HL-60 (cell line): ENCODE measurements at regions not wholly inside any gene's neighbourhood (a gene's known extent, or its start where the extent isn't known, plus 50 kb on each side); places are given as distances from the start of the nearest gene placed in this dataset.

ENCODE experiments used
- POLR2AphosphoS5 ChIP-seq: IDR thresholded peaks from 2 replicates; pipeline ENCODE4 v1.6.1; 2012; ENCODE audit warnings: low read depth
- REST ChIP-seq: IDR thresholded peaks from 2 replicates; pipeline ENCODE4 v1.6.1; 2012; ENCODE audit warnings: low read depth; ENCODE audit not compliant: insufficient replicate concordance
- TF ChIP-seq, protein P1 (sequence below): IDR thresholded peaks from one replicate; pipeline ENCODE4 v1.5.1; 2011; ENCODE audit warnings: low read length, control low read depth, inconsistent platforms; ENCODE audit not compliant: insufficient read depth

DNA sequence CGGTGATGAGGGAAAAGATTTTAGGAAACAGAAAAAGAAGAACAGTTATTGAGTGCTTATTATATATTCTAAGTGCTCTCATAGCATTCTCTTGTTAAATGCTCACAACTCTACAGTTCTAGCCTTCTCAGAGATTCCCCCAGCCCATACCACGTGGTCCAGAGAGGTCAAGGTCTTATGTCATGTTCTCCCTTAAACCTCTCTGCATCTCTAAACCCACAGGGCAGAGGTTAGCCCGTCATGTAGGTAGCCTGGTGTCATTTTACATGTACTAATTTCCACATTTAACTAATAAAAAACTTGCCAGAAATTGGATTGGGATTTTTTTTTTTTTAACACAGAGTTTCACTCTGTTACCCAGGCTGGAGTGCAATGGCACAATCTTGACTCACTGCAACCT, 178.0 kb downstream of the CEMIP2 start:
- TF ChIP-seq POLR2AphosphoS5 (no peak), REST (no peak)
- TF ChIP-seq, protein P1, sequence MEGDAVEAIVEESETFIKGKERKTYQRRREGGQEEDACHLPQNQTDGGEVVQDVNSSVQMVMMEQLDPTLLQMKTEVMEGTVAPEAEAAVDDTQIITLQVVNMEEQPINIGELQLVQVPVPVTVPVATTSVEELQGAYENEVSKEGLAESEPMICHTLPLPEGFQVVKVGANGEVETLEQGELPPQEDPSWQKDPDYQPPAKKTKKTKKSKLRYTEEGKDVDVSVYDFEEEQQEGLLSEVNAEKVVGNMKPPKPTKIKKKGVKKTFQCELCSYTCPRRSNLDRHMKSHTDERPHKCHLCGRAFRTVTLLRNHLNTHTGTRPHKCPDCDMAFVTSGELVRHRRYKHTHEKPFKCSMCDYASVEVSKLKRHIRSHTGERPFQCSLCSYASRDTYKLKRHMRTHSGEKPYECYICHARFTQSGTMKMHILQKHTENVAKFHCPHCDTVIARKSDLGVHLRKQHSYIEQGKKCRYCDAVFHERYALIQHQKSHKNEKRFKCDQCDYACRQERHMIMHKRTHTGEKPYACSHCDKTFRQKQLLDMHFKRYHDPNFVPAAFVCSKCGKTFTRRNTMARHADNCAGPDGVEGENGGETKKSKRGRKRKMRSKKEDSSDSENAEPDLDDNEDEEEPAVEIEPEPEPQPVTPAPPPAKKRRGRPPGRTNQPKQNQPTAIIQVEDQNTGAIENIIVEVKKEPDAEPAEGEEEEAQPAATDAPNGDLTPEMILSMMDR: no peak
